ENCODE measurements at regions not wholly inside any gene's neighbourhood (a gene's known extent, or its start where the extent isn't known, plus 50 kb on each side); places are given as distances from the start of the nearest gene placed in this dataset.
"Not testable (repeated sequence)": the region's sequence is repeated elsewhere in the genome, so short reads cannot be mapped to it uniquely, and the experiment has no call there.

DNA sequence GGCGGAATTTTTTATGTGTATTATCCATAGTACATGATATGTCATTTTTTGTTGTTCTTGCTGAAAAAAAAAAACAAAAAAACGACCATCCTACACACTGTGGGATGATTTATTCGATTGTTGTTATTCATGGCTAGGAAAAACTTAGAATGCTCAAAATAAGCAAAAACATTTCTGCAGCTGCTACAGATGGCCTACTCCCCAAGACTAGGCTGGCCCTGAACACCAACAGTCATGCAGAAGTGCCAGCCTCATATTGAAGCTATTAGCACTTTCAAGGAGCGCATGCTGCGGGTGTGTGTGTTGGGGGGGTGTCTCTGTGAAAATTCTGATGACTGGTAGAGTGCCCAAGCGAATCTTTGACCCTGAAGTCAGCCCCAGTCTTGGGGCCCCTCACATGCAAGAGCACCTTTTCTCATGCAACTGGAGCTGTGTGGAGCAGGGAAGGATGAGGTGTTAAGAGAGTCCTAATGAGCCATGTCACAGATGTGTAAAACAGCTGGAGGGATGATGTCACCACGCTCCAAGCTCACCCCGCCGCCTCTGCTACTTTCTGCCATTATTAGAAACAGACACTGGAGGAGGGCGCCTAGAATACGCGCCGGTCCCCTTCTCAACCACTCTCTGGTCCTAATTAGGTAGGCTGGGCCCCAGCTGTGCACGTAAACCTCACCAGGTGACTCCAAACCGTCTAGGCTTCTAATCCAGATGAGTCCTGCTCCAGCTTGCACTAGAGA, 61.0 kb upstream of the SMIM23 start:
- DNase-seq: no peak

GRCh38 chr5:171725205-171725601, 60.4 kb upstream of the SMIM23 start:
- DNase-seq: no peak

DNA sequence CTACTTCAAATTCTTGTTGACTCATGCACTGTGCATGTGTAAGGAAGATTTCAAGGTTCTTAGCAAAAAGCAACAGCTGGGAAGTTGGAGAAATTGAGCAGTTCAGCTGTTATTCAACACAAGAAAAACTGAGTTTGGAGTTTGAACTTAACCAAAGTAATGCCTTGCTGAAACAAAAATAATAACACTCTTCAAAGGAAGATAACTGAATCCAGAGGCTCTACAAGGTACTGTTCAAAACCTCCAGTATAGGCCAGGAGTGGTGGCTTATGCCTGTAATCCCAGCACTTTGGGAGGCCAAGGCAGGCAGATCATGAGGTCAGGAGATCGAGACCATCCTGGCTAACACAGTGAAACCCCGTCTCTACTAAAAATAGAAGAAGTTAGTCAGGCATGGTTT, 58.8 kb upstream of the SMIM23 start:
- not testable (repeated sequence) for DNase-seq

DNA sequence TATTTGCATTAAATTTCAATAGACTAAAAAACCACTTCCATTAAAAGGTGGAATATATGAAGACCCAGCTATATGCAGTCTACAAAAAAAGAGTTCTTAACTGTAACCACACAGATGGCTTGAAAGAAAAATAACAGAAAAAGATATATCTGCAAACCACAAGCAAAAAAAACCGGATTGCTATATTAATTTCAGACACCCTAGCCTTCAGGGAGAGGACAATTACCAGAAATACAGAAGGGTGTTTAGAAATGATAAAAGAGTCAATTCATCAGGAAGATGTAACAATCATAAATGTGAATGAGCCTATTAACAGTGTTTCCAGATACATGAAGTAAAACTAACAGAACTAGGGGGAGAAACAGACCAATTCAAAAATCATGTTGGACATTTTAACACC, 56.9 kb upstream of the SMIM23 start:
- no peak for DNase-seq
